B cell (primary cell): ENCODE measurements at regions not wholly inside any gene's neighbourhood (a gene's known extent, or its start where the extent isn't known, plus 50 kb on each side); places are given as distances from the start of the nearest gene placed in this dataset.

Experiments used
- CTCF ChIP-seq: fragments of 200-600 bp; IDR thresholded peaks from one replicate; pipeline ENCODE4 v1.8.0; 2022; ENCODE audit warnings: antibody characterized with exemption, mild to moderate bottlenecking
- EZH2 ChIP-seq: IDR thresholded peaks from 2 replicates; pipeline ENCODE4 v1.6.1; 2012; ENCODE audit warnings: borderline replicate concordance, low read depth, mild to moderate bottlenecking, moderate library complexity, low read length; ENCODE audit not compliant: insufficient read depth, poor library complexity, severe bottlenecking

DNA sequence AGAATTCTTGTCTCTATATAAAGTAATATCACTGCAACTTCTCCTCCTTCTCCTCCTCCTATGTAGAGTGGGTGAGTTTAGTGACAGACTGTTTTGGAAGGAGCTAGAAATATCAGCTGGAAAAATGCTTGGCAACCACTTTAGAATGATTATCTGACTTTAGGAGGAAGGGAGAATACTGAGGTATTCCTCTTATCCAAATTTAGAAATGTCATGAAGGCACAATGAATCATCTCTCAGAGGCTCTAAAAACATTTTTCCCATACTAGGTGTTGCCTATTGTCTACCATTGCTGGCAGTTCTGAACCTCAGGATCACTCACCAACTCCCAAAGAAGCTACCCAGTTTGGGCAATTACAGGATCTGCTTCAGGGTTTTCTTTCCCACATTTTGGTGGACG is 306.6 kb upstream of the ATP2B1 start:
- no peak for TF ChIP-seq CTCF
- no peak for TF ChIP-seq EZH2
